Embryonic facial prominence (tissue), 1 donor: ENCODE measurements at regions not wholly inside any gene's neighbourhood (a gene's known extent, or its start where the extent isn't known, plus 50 kb on each side); places are given as distances from the start of the nearest gene placed in this dataset.

ENCODE experiments used
- DNase-seq: peaks from one replicate; pipeline ENCODE4 v3.0.0-alpha.2; 2016; ENCODE audit errors: extremely low spot score

GRCh38 chr3:30263238-30263924, 343.0 kb upstream of the TGFBR2 start:
- DNase-seq: no peak

GRCh38 chr3:30263925-30264313, 342.5 kb upstream of the TGFBR2 start:
- DNase-seq: no peak

GRCh38 chr3:30266524-30266923, 339.9 kb upstream of the TGFBR2 start:
- DNase-seq: no peak

GRCh38 chr3:30268288-30268687, 338.1 kb upstream of the TGFBR2 start:
- no peak for DNase-seq

- DNase-seq: no peak
Measured at GRCh38 chr3:30269751-30270445, 336.5 kb upstream of the TGFBR2 start.

- no peak for DNase-seq
Measured at GRCh38 chr3:30271781-30272180, 334.6 kb upstream of the TGFBR2 start.

GRCh38 chr3:30273304-30274072, 332.9 kb upstream of the TGFBR2 start:
- no peak for DNase-seq

GRCh38 chr3:30277494-30277893, 328.9 kb upstream of the TGFBR2 start:
- no peak for DNase-seq

GRCh38 chr3:30281526-30281925, 324.9 kb upstream of the TGFBR2 start:
- DNase-seq: no peak

GRCh38 chr3:30282154-30282696, 324.2 kb upstream of the TGFBR2 start:
- DNase-seq: no peak

GRCh38 chr3:30285188-30286006, 321.0 kb upstream of the TGFBR2 start:
- DNase-seq: no peak

- no peak for DNase-seq
Measured at GRCh38 chr3:30286007-30286669, 320.3 kb upstream of the TGFBR2 start.

GRCh38 chr3:30286811-30287210, 319.6 kb upstream of the TGFBR2 start:
- DNase-seq: no peak

- DNase-seq: no peak
Measured at GRCh38 chr3:30288830-30289229, 317.6 kb upstream of the TGFBR2 start.

GRCh38 chr3:30289324-30289723, 317.1 kb upstream of the TGFBR2 start:
- DNase-seq: no peak

GRCh38 chr3:30289766-30290165, 316.6 kb upstream of the TGFBR2 start:
- no peak for DNase-seq

- no peak for DNase-seq
Measured at GRCh38 chr3:30290479-30290878, 315.9 kb upstream of the TGFBR2 start.

- no peak for DNase-seq
Measured at GRCh38 chr3:30292192-30292893, 314.1 kb upstream of the TGFBR2 start.

GRCh38 chr3:30293621-30294240, 312.7 kb upstream of the TGFBR2 start:
- DNase-seq: no peak

GRCh38 chr3:30294241-30294667, 312.1 kb upstream of the TGFBR2 start:
- no peak for DNase-seq
